Keratinocyte (primary cell): ENCODE measurements at regions not wholly inside any gene's neighbourhood (a gene's known extent, or its start where the extent isn't known, plus 50 kb on each side); places are given as distances from the start of the nearest gene placed in this dataset.

Experiments used
- DNase-seq: peaks from one replicate; pipeline ENCODE4 v3.0.0-alpha.2; 2011; ENCODE audit warnings: low read depth, missing footprints, low spot score
- FAIRE-seq: peaks from 2 replicates; lab custom pipeline; 2011; peaks lifted over from hg19 to GRCh38; lab: Jason Lieb, UNC
- H2AFZ ChIP-seq: 2 replicates; pipeline ENCODE4 v1.6.0; 2012; ENCODE audit warnings: low read length, control low read depth, inconsistent platforms; ENCODE audit not compliant: control insufficient read depth
- H3K27ac ChIP-seq: 2 replicates; pipeline ENCODE4 v1.5.1; 2011; ENCODE audit warnings: low read length; ENCODE audit not compliant: control insufficient read depth, insufficient read depth
- H3K27me3 ChIP-seq: 3 replicates; pipeline ENCODE4 v1.6.0; 2011; ENCODE audit warnings: low read length; ENCODE audit not compliant: control insufficient read depth, insufficient read depth; ENCODE audit errors: extremely low read depth
- H3K36me3 ChIP-seq, 2 experiments: 2 replicates in 1 of 2; 3 replicates in 1 of 2; pipeline ENCODE4 v1.5.1; 2011; ENCODE audit warnings: low read length in 2 of 2, mild to moderate bottlenecking in 1 of 2; ENCODE audit not compliant: control insufficient read depth in 2 of 2, insufficient read depth in 2 of 2; ENCODE audit errors: extremely low read depth in 1 of 2
- H3K4me1 ChIP-seq: 3 replicates; pipeline ENCODE4 v1.5.1; 2011; ENCODE audit warnings: low read length; ENCODE audit not compliant: control insufficient read depth, insufficient read depth; ENCODE audit errors: extremely low read depth
- H3K4me2 ChIP-seq: 3 replicates; pipeline ENCODE4 v1.6.0; 2011; ENCODE audit warnings: low read depth, low read length; ENCODE audit not compliant: control insufficient read depth, insufficient read depth; ENCODE audit errors: extremely low read depth
- H3K4me3 ChIP-seq, 3 experiments: fragments of 200-600 bp in 1 of 3; sonication (generic) in 1 of 3; 2 replicates in 2 of 3; 3 replicates in 1 of 3; pipeline ENCODE4 v1.5.1; 2011 to 2016; ENCODE audit warnings: low read length in 3 of 3, mild to moderate bottlenecking in 3 of 3, control low read depth in 2 of 3, inconsistent platforms in 1 of 3, low read depth in 1 of 3, mixed read lengths in 1 of 3, mixed run types in 1 of 3, moderate library complexity in 1 of 3; ENCODE audit not compliant: control insufficient read depth in 2 of 3, insufficient read depth in 2 of 3; ENCODE audit errors: extremely low read depth in 1 of 3
- H3K79me2 ChIP-seq: 2 replicates; pipeline ENCODE4 v1.6.0; 2012; ENCODE audit warnings: low read length; ENCODE audit not compliant: control insufficient read depth, insufficient read depth
- H3K9ac ChIP-seq: 3 replicates; pipeline ENCODE4 v1.6.0; 2011; ENCODE audit warnings: low read length; ENCODE audit not compliant: control insufficient read depth, insufficient read depth; ENCODE audit errors: extremely low read depth
- H3K9me1 ChIP-seq: 3 replicates; pipeline ENCODE4 v1.6.0; 2011; ENCODE audit warnings: low read length; ENCODE audit not compliant: control insufficient read depth, insufficient read depth; ENCODE audit errors: extremely low read depth
- H3K9me3 ChIP-seq: 2 replicates; pipeline ENCODE4 v1.5.1; 2012; ENCODE audit warnings: low read depth, low read length; ENCODE audit not compliant: control insufficient read depth
- H4K20me1 ChIP-seq: 3 replicates; pipeline ENCODE4 v1.6.0; 2011; ENCODE audit warnings: low read length; ENCODE audit not compliant: control insufficient read depth, insufficient read depth; ENCODE audit errors: extremely low read depth
- CTCF ChIP-seq, 3 experiments: IDR thresholded peaks in 1 of 3; conservative IDR thresholded peaks in 1 of 3; optimal IDR thresholded peaks in 1 of 3; 2 replicates in 2 of 3; 3 replicates in 1 of 3; pipeline versions ENCODE3 to v1.5.1; 2011; ENCODE audit warnings: low read length in 3 of 3, mild to moderate bottlenecking in 3 of 3, moderate library complexity in 2 of 3, control low read depth in 1 of 3, inconsistent platforms in 1 of 3; ENCODE audit not compliant: insufficient read depth in 2 of 3; ENCODE audit errors: extremely low read depth in 1 of 3
- EZH2 ChIP-seq: IDR thresholded peaks from one replicate; pipeline ENCODE4 v1.6.1; 2012; ENCODE audit warnings: inconsistent platforms, mild to moderate bottlenecking, low read length, moderate library complexity
- dilution Hi-C: fragments of 300-500 bp; cut with MboI; formaldehyde crosslinking; loops from one replicate; pipeline ENCODE4 v1.7.0; 2020; ENCODE audit warnings: low sequenced_read_pairs; ENCODE audit not compliant: extremely low pct_ligation_motif_present

GRCh38 chr3:164040991-164041390 lies 1037.3 kb downstream of the SI start:
- dilution Hi-C loops, result no loop called here
- FAIRE-seq, result no peak

GRCh38 chr3:164030194-164030593 lies 1048.1 kb downstream of the SI start:
- DNase-seq (no peak), FAIRE-seq (no peak)
- Histone ChIP-seq H3K27ac (no peak overlapping the region), H3K9me3 (no peaks in the 10 kb centered on the region), H3K9ac (no peak overlapping the region), H3K4me2 (no peak overlapping the region), H3K27me3 (no peaks in the 10 kb centered on the region), H3K36me3 (no peaks in the 10 kb centered on the region), H4K20me1 (no peaks in the 10 kb centered on the region), H2AFZ (no peak overlapping the region), H3K4me1 (no peaks in the 10 kb centered on the region), H3K79me2 (no peaks in the 10 kb centered on the region), H3K9me1 (no peaks in the 10 kb centered on the region), H3K4me3 (no peak overlapping the region)
- dilution Hi-C loops, result no loop called here
- TF ChIP-seq CTCF (optimal IDR thresholded peaks at IDR 0.05 in 1 of 3, IDR thresholded peaks at IDR 0.05 in 1 of 3, conservative IDR thresholded peaks at IDR 0.05 in 1 of 3; ENCODE audit: extremely low read depth in 1 of 3, insufficient read depth in 2 of 3, low read length in 3 of 3), result no peak
- no peak for TF ChIP-seq EZH2

More at GRCh38 chr3:164040991-164041390, 1037.3 kb downstream of the SI start:
- no peak overlapping the region for H3K4me2 ChIP-seq
- DNase-seq, result no peak
- no peaks in the 10 kb centered on the region for H3K9me1 ChIP-seq
- no peak overlapping the region for H3K27ac ChIP-seq
- no peak overlapping the region for H2AFZ ChIP-seq
- no peaks in the 10 kb centered on the region for H4K20me1 ChIP-seq
- H3K9ac ChIP-seq, result no peak overlapping the region
- H3K79me2 ChIP-seq, result no peaks in the 10 kb centered on the region
- H3K27me3 ChIP-seq, result no peaks in the 10 kb centered on the region
- H3K36me3 ChIP-seq, result no peaks in the 10 kb centered on the region
- H3K4me1 ChIP-seq, result no peaks in the 10 kb centered on the region
- H3K9me3 ChIP-seq, result no peaks in the 10 kb centered on the region
- TF ChIP-seq EZH2, result no peak
- no peak for TF ChIP-seq CTCF (optimal IDR thresholded peaks at IDR 0.05 in 1 of 3, IDR thresholded peaks at IDR 0.05 in 1 of 3, conservative IDR thresholded peaks at IDR 0.05 in 1 of 3; ENCODE audit: extremely low read depth in 1 of 3, insufficient read depth in 2 of 3, low read length in 3 of 3)
- H3K4me3 ChIP-seq, result no peak overlapping the region
